Subcutaneous abdominal adipose tissue (tissue), 5 donors: ENCODE measurements at regions not wholly inside any gene's neighbourhood (a gene's known extent, or its start where the extent isn't known, plus 50 kb on each side); places are given as distances from the start of the nearest gene placed in this dataset.
A peak's percentile ranks its signal among the peaks of the same experiment; 100 is the strongest.

ENCODE experiments used
- H3K27ac ChIP-seq: one replicate; pipeline ENCODE4 v1.7.0; 2013; ENCODE audit warnings: low read depth, mild to moderate bottlenecking, inconsistent platforms, low read length, moderate library complexity
- H3K27me3 ChIP-seq, 5 donors: one replicate each; pipeline ENCODE4 v1.7.0; 2013; ENCODE audit warnings: low read length in 5 of 5, inconsistent platforms in 1 of 5; ENCODE audit not compliant: control insufficient read depth in 5 of 5, insufficient read depth in 4 of 5
- H3K36me3 ChIP-seq, 5 donors: one replicate each; pipeline ENCODE4 v1.7.0; 2013; ENCODE audit warnings: low read length in 5 of 5; ENCODE audit not compliant: control insufficient read depth in 5 of 5, insufficient read depth in 5 of 5
- H3K4me1 ChIP-seq, 5 donors: one replicate each; pipeline ENCODE4 v1.7.0; 2013; ENCODE audit warnings: low read length in 5 of 5, mild to moderate bottlenecking in 3 of 5, moderate library complexity in 1 of 5; ENCODE audit not compliant: control insufficient read depth in 5 of 5, insufficient read depth in 5 of 5
- H3K4me3 ChIP-seq, 5 donors: one replicate each; pipeline ENCODE4 v1.7.0; 2013; ENCODE audit warnings: low read length in 5 of 5, low read depth in 1 of 5
- H3K9ac ChIP-seq, 5 donors: one replicate each; pipeline ENCODE4 v1.7.0; 2013; ENCODE audit warnings: low read length in 5 of 5, mild to moderate bottlenecking in 4 of 5, moderate library complexity in 3 of 5
- H3K9me3 ChIP-seq, 5 donors: one replicate each; pipeline ENCODE4 v1.7.0; 2013; ENCODE audit warnings: low read length in 5 of 5; ENCODE audit not compliant: control insufficient read depth in 5 of 5
- donor health status: healthy.
- donor health status: healthy.
- donor health status: healthy.
- donor health status: healthy.
- donor health status: healthy.

DNA sequence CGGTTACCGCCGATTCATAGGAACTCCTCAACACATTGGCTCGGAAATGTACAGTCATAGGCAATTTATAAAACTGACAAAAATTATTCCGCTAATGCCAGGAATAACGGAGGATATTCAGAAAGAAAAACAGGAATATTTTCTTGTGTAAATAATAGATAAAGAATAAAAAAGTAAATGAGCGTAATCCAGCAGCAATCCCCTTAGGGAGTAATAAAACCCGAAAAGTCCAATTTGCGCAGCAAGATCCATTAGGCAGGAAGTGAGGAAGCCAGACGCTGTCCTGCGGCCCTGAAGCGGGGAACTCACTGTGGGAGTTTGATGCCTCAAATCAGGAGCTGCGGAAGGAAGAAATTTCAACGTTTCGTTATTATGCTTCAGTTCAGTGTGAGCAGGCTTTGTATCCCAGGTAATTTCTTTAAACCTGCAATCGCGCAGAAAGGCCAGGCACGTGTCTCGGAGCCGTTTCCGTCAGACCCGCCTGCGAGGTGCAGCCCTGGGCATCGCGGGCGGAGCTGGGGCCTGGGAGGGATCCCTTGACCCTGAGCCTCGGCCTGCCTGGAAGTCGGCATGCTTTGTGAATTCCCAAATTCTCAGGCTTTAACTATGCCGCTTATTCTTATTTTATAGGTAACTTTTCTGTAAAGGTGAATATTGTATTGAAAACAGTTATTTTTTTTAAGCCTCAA, 180.9 kb upstream of the ALKAL2 start:
- Histone ChIP-seq H3K36me3 (no peaks in the 10 kb centered on the region), H3K9ac (no peak overlapping the region), H3K9me3 (peaks cover 0 to 5% (median 3%) of the 10 kb centered on the region in 5 donors), H3K4me1 (peaks cover 0 to 10% (median 7%) of the 10 kb centered on the region in 5 donors), H3K27me3 (peaks cover 9 to 31% (median 25%) of the 10 kb centered on the region in 5 donors), H3K4me3 (no peak overlapping the region), H3K27ac (no peak overlapping the region)

GRCh38 chr2:467892-468647, 180.2 kb upstream of the ALKAL2 start:
- Histone ChIP-seq H3K4me3 (peak overlapping the region in 1 of 5 donors; percentile 11), H3K36me3 (no peaks in the 10 kb centered on the region), H3K9ac (no peak overlapping the region)

DNA sequence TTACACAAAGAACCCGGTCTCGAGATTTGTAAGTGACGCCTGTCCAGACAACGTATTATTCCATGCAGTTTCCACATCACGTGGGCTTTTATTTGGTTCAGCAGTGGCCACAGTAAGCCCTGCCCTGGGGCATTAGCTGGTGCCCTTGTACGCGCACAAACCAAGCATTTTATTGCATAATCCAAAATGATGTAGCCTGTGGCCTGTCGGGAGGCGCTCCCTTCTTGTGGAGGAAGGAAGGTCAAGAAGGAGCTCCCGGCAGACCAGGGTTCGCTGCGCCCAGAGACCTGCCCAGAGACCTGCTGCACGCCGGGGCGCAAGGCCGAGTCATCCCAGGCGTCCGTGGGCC, 179.6 kb upstream of the ALKAL2 start:
- peaks cover 0 to 10% (median 7%) of the 10 kb centered on the region in 5 donors for H3K4me1 ChIP-seq
- H3K27ac ChIP-seq, result no peak overlapping the region
- H3K9me3 ChIP-seq, result no peaks in the 10 kb centered on the region
- no peaks in the 10 kb centered on the region for H3K36me3 ChIP-seq
- no peak overlapping the region for H3K4me3 ChIP-seq
- peaks cover 9 to 31% (median 25%) of the 10 kb centered on the region in 5 donors for H3K27me3 ChIP-seq
- H3K9ac ChIP-seq, result no peak overlapping the region

More at GRCh38 chr2:467892-468647, 180.2 kb upstream of the ALKAL2 start:
- peaks cover 9 to 31% (median 25%) of the 10 kb centered on the region in 5 donors for H3K27me3 ChIP-seq
- no peaks in the 10 kb centered on the region for H3K9me3 ChIP-seq
- H3K27ac ChIP-seq, result no peak overlapping the region
- H3K4me1 ChIP-seq, result peaks cover 0 to 10% (median 7%) of the 10 kb centered on the region in 5 donors

DNA sequence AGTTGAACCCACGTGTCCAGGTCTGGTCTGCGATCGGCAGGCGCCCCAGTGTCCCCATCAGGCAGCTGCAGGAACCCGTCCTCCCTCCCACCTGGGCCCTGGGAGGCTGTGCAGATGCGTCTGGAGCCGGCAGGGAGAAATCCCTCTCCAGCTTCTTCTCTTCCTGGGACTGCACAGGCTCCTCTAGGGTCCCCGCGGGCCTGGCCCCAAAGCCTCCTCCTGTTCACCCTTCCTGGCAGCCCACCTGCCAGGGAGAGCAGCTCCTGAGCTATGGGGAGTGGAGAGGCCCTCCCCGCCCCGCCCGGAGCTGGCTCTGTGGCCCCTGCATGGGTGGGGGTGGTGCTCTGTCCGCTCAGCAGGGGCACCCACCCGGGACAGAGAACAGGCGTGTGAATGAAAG, 179.2 kb upstream of the ALKAL2 start:
- Histone ChIP-seq H3K36me3 (no peaks in the 10 kb centered on the region), H3K27me3 (peaks cover 9 to 31% (median 25%) of the 10 kb centered on the region in 5 donors), H3K9ac (no peak overlapping the region), H3K4me3 (no peak overlapping the region), H3K9me3 (no peaks in the 10 kb centered on the region), H3K4me1 (peaks cover 0 to 10% (median 7%) of the 10 kb centered on the region in 5 donors), H3K27ac (no peak overlapping the region)

DNA sequence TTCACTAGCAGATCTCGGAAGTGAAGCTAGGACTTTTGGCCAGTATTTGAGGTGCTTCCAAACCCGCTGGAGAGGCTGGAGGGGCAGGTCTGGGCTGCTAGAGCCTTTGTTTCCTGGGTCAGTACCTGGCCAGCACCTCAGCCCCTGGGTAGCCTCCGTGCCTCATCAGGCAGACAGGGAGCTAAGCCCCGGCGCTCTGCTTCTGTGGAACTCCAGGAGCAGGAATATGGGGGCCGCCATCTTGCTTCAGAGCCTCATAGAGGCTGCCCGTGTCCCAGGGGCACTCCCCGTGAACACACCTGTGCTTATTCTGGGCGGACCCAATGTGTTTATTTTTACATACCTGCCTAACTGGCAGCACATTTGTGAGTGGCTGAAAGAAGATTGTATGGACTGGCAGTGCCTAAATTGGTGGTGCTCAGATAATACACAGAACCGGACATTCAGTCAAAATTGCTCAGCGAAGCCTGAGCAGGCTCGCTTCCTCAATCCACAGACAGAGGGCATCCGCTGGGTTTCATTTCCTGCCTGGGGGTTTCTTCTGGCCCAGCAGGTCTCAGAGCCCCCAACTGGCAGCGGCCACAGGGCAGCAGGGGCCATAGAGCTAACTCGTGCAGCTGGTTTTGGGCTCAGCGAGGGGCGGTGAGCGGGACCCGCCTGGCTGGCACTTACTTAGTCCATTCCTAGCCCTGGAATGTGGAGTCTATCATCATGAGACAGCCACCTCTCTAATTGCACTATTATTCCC, 176.8 kb upstream of the ALKAL2 start:
- no peak overlapping the region for H3K9ac ChIP-seq
- no peak overlapping the region for H3K4me3 ChIP-seq
- H3K4me1 ChIP-seq, result peaks cover 0 to 19% (median 10%) of the 10 kb centered on the region in 5 donors
- H3K27ac ChIP-seq, result no peak overlapping the region
- peaks cover 6 to 25% (median 24%) of the 10 kb centered on the region in 5 donors for H3K27me3 ChIP-seq
- no peaks in the 10 kb centered on the region for H3K36me3 ChIP-seq
- H3K9me3 ChIP-seq, result no peaks in the 10 kb centered on the region

- H3K4me3 ChIP-seq, result no peak overlapping the region
- no peaks in the 10 kb centered on the region for H3K9me3 ChIP-seq
- no peak overlapping the region for H3K9ac ChIP-seq
- peaks cover 0 to 11% (median 0%) of the 10 kb centered on the region in 5 donors for H3K4me1 ChIP-seq
- H3K36me3 ChIP-seq, result no peaks in the 10 kb centered on the region
- H3K27me3 ChIP-seq, result peaks cover 0 to 9% (median 7%) of the 10 kb centered on the region in 5 donors
- H3K27ac ChIP-seq, result no peak overlapping the region
Measured at GRCh38 chr2:460861-461260, 173.0 kb upstream of the ALKAL2 start.

DNA sequence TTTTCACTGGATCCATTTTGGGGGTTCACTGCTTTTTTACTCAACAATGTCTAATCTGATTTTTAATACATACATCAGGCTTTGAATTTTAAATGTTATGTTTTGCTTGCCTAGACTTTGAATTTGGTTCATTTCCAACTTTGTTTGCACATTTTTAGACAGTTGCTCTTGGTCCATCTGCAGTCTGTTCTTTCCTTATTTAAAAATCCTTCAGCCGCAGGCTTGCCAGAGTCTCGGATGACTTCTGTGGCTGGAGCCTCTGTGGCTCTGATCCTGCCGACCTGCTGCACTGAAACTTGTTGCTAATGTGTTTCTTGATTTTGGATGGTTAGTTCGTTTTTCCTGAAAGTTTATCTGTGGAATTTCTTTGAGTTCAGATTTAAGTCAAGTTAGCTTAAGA, 172.0 kb upstream of the ALKAL2 start:
- no peaks in the 10 kb centered on the region for H3K36me3 ChIP-seq

GRCh38 chr2:458425-458815, 170.5 kb upstream of the ALKAL2 start:
- Histone ChIP-seq H3K9ac (no peak overlapping the region), H3K4me1 (peaks cover 0 to 11% (median 0%) of the 10 kb centered on the region in 5 donors)

More for the DNA sequence above, 172.0 kb upstream of the ALKAL2 start:
- H3K9ac ChIP-seq, result no peak overlapping the region
- H3K4me3 ChIP-seq, result no peak overlapping the region
- H3K27me3 ChIP-seq, result peaks cover under 1 to 8% (median 7%) of the 10 kb centered on the region in 5 donors
- H3K9me3 ChIP-seq, result no peaks in the 10 kb centered on the region
- H3K27ac ChIP-seq, result no peak overlapping the region
- peaks cover 0 to 11% (median 0%) of the 10 kb centered on the region in 5 donors for H3K4me1 ChIP-seq

DNA sequence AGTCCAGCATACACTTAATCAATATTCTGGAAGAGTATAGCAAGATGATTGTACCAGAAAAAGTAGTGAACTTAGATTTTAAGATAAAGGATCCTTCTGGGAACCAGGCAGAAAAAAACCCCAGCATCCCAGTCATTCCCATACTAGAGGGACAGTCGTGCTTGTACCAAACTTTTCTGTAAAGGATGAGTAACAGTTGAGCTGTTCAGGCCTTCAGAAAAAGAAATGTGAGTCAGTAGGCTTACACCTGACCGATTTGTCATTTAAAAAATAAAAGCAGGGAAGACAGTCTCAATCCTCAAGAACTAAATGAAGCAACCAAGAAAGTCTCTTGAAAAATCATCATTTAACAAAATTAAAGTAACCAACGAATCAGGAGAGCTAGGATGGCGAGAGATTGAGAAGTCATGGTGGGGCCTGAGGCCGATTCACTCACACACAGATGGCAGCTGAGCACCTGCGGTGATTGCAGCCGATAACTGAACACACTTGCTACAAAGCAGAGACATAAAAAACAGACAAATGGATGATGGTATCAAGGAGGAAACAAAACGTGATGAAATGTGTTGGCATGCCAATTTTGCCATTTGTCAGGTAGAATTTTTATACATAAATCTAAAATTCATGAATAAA, 170.0 kb upstream of the ALKAL2 start:
- Histone ChIP-seq H3K36me3 (no peaks in the 10 kb centered on the region), H3K9ac (no peak overlapping the region), H3K9me3 (no peaks in the 10 kb centered on the region), H3K4me1 (peaks cover 0 to 11% (median 0%) of the 10 kb centered on the region in 5 donors), H3K27ac (no peak overlapping the region), H3K27me3 (peaks cover 3 to 10% (median 5%) of the 10 kb centered on the region in 5 donors), H3K4me3 (no peak overlapping the region)

More at GRCh38 chr2:458425-458815, 170.5 kb upstream of the ALKAL2 start:
- Histone ChIP-seq H3K27ac (no peak overlapping the region), H3K27me3 (peaks cover 3 to 10% (median 5%) of the 10 kb centered on the region in 5 donors), H3K36me3 (no peaks in the 10 kb centered on the region), H3K4me3 (no peak overlapping the region), H3K9me3 (no peaks in the 10 kb centered on the region)
